ENCODE measurements at regions not wholly inside any gene's neighbourhood (a gene's known extent, or its start where the extent isn't known, plus 50 kb on each side); places are given as distances from the start of the nearest gene placed in this dataset.

- CTCF ChIA-PET = no interaction called here
- H3K9me1 ChIP-seq (ENCODE audit: insufficient read depth, low read length) = peaks cover 7% of the 10 kb centered on the region; the same call in 1 of the 2 replicates
- no peak for TF ChIP-seq BHLHE40 (IDR thresholded peaks at IDR 0.05; ENCODE audit: low read depth, low read length)
- TF ChIP-seq MAFK (IDR thresholded peaks at IDR 0.05; ENCODE audit: low read depth, low read length) = no peak
- no peak for TF ChIP-seq FOS (IDR thresholded peaks at IDR 0.05; ENCODE audit: low read depth, low read length)
- TF ChIP-seq MXI1 (IDR thresholded peaks at IDR 0.05; ENCODE audit: borderline replicate concordance, low read depth, low read length) = no peak
- TF ChIP-seq, protein P1, sequence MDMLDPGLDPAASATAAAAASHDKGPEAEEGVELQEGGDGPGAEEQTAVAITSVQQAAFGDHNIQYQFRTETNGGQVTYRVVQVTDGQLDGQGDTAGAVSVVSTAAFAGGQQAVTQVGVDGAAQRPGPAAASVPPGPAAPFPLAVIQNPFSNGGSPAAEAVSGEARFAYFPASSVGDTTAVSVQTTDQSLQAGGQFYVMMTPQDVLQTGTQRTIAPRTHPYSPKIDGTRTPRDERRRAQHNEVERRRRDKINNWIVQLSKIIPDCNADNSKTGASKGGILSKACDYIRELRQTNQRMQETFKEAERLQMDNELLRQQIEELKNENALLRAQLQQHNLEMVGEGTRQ (IDR thresholded peaks at IDR 0.05; ENCODE audit: low read depth, low read length) = no peak
- TF ChIP-seq, protein P2, sequence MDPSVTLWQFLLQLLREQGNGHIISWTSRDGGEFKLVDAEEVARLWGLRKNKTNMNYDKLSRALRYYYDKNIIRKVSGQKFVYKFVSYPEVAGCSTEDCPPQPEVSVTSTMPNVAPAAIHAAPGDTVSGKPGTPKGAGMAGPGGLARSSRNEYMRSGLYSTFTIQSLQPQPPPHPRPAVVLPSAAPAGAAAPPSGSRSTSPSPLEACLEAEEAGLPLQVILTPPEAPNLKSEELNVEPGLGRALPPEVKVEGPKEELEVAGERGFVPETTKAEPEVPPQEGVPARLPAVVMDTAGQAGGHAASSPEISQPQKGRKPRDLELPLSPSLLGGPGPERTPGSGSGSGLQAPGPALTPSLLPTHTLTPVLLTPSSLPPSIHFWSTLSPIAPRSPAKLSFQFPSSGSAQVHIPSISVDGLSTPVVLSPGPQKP (IDR thresholded peaks at IDR 0.05; ENCODE audit: borderline replicate concordance, low read depth, low read length) = no peak
- TF ChIP-seq NFE2L2 (IDR thresholded peaks at IDR 0.05; ENCODE audit: low read depth, low read length) = no peak
- no peak for TF ChIP-seq RAD21 (IDR thresholded peaks at IDR 0.05; ENCODE audit: low read length)
- TF ChIP-seq, protein P3, sequence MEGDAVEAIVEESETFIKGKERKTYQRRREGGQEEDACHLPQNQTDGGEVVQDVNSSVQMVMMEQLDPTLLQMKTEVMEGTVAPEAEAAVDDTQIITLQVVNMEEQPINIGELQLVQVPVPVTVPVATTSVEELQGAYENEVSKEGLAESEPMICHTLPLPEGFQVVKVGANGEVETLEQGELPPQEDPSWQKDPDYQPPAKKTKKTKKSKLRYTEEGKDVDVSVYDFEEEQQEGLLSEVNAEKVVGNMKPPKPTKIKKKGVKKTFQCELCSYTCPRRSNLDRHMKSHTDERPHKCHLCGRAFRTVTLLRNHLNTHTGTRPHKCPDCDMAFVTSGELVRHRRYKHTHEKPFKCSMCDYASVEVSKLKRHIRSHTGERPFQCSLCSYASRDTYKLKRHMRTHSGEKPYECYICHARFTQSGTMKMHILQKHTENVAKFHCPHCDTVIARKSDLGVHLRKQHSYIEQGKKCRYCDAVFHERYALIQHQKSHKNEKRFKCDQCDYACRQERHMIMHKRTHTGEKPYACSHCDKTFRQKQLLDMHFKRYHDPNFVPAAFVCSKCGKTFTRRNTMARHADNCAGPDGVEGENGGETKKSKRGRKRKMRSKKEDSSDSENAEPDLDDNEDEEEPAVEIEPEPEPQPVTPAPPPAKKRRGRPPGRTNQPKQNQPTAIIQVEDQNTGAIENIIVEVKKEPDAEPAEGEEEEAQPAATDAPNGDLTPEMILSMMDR (conservative IDR thresholded peaks at IDR 0.05; ENCODE audit: low read depth, low read length) = no peak
- no peak for TF ChIP-seq MAZ (IDR thresholded peaks at IDR 0.05; ENCODE audit: borderline replicate concordance, low read depth, low read length)
- TF ChIP-seq CHD1 (IDR thresholded peaks at IDR 0.05; ENCODE audit: low read depth, low read length) = no peak
- no peak for TF ChIP-seq SMC3 (IDR thresholded peaks at IDR 0.05; ENCODE audit: low read depth, low read length)
- no peak for TF ChIP-seq POLR2A (IDR thresholded peaks at IDR 0.05; ENCODE audit: low read depth, low read length)
- H3K18ac ChIP-seq (ENCODE audit: low read depth, low read length) = peak overlapping the region; percentile 47
- no peak overlapping the region for H3K27ac ChIP-seq (ENCODE audit: insufficient read depth, low read length)
- 0 out of 2 replicates have a peak overlapping the region, but pooled peaks have one; percentile 6 for H4K5ac ChIP-seq (ENCODE audit: low read depth, low read length)
- DNase-seq (peak; percentile 52), ATAC-seq (ENCODE audit: low read depth) (peak; percentile 15; the same call in 1 of the 2 replicates)
- no peaks in the 10 kb centered on the region for H3K9me3 ChIP-seq (ENCODE audit: control insufficient read depth, insufficient read depth, low read length)
- peak overlapping the region; percentile 2 for H2AFZ ChIP-seq (replicated peaks; ENCODE audit: low read length, poor library complexity)
- no peak overlapping the region for H3K4me3 ChIP-seq (ENCODE audit: insufficient read depth, low read depth, low read length)
- intact Hi-C loops (cut with micrococcal nuclease) = no loop called here
- H3K56ac ChIP-seq (ENCODE audit: extremely low read depth, insufficient read depth, low read length) = no peak overlapping the region
- dilution Hi-C loops (cut with HindIII; ENCODE audit: low sequenced_read_pairs, unreplicated experiment) = no loop called here
- no peaks in the 10 kb centered on the region for H3K27me3 ChIP-seq (ENCODE audit: control insufficient read depth, insufficient read depth, low read length)
- no peak overlapping the region for H3K4me2 ChIP-seq (ENCODE audit: low read depth, low read length)
- peak overlapping the region; percentile 80 for H4K91ac ChIP-seq (ENCODE audit: insufficient read depth, low read depth, low read length)
- H2BK20ac ChIP-seq (ENCODE audit: low read depth, low read length) = peak overlapping the region; percentile 10; the same call in 1 of the 2 replicates
- H2AK5ac ChIP-seq (ENCODE audit: low read depth, low read length) = peak overlapping the region; percentile 20
- peaks cover 13% of the 10 kb centered on the region for H3K4me1 ChIP-seq (ENCODE audit: control insufficient read depth, insufficient read depth, low read length)
- no peak overlapping the region for H2AK9ac ChIP-seq (replicated peaks; ENCODE audit: low read depth, low read length, poor library complexity)
- in situ Hi-C loops (cut with MboI; ENCODE audit: low sequenced_read_pairs) = no loop called here
- peak overlapping the region; percentile 47 for H2BK5ac ChIP-seq (ENCODE audit: low read depth, low read length, poor library complexity, severe bottlenecking)
- H3K23ac ChIP-seq (ENCODE audit: low read depth, low read length) = peak overlapping the region; percentile 3; the same call in 1 of the 2 replicates
- H2BK15ac ChIP-seq (ENCODE audit: low read depth, low read length) = peak overlapping the region; percentile 66; the same call in 2 of the 3 replicates
- H3K4ac ChIP-seq (ENCODE audit: low read depth, low read length) = peak overlapping the region; percentile 62
- H3K9ac ChIP-seq (ENCODE audit: low read depth, low read length) = no peak overlapping the region
- H3K14ac ChIP-seq (replicated peaks; ENCODE audit: low read depth, low read length) = 0 out of 2 replicates have a peak overlapping the region, but pooled peaks have one; percentile 12
- BruUV-seq (replicated peaks) = no TSS peak
- H3K36me3 ChIP-seq (ENCODE audit: control insufficient read depth, insufficient read depth, low read length) = peaks cover 9% of the 10 kb centered on the region
- H3K79me1 ChIP-seq (ENCODE audit: low read depth in 1 of 2, low read length in 2 of 2) = peaks cover 0 to 4% of the 10 kb centered on the region in 2 experiments; a peak in 1 of 4 replicates
- peak overlapping the region; percentile 55 for H2BK120ac ChIP-seq (ENCODE audit: low read depth, low read length)
- POLR2A ChIA-PET (ENCODE audit: unreplicated experiment) = no interaction called here
- no peaks in the 10 kb centered on the region for H4K20me1 ChIP-seq (ENCODE audit: insufficient read depth, low read length)
- WGBS, 2 experiments (ENCODE audit: extremely low coverage in 2 of 2, insufficient read length in 1 of 2) = no CpG with 5 or more reads among the region's 5 CpGs
- H4K8ac ChIP-seq (ENCODE audit: low read depth in 2 of 2, low read length in 2 of 2) = peak overlapping the region in 1 of 2 experiments; percentile 61; a peak in 2 of 4 replicates
These were observed 143.9 kb downstream of the SIPA1L2 start for GRCh38 chr1:232486006-232486405.

Measured in IMR-90 (cell line).